AG04450 (cell line): ENCODE measurements at regions not wholly inside any gene's neighbourhood (a gene's known extent, or its start where the extent isn't known, plus 50 kb on each side); places are given as distances from the start of the nearest gene placed in this dataset.

Experiments used
- CTCF ChIA-PET: fragments of 300-600, 350-600 bp; formaldehyde crosslinking; extraction: SDS; loops from one replicate; lab custom pipeline; 2022; ENCODE audit warnings: antibody characterized with exemption, inconsistent platforms; lab: Charles Lee
- POLR2A ChIA-PET: fragments of 350-600 bp; formaldehyde crosslinking; extraction: SDS; loops from one replicate; lab custom pipeline; 2021; ENCODE audit warnings: antibody characterized with exemption, inconsistent platforms; lab: Yijun Ruan, JAX
- DNase-seq: peaks from one replicate; pipeline ENCODE4 v3.0.0-alpha.2; 2011; ENCODE audit warnings: low read depth, low spot score
- H3K27ac ChIP-seq: one replicate; pipeline ENCODE4 v1.5.1; 2012; ENCODE audit warnings: low read depth, low read length, control low read depth
- H3K27me3 ChIP-seq: one replicate; pipeline ENCODE4 v1.6.0; 2012; ENCODE audit warnings: low read length; ENCODE audit not compliant: control insufficient read depth, insufficient read depth
- H3K4me3 ChIP-seq: 2 replicates; pipeline ENCODE4 v1.5.1; 2011; ENCODE audit warnings: mild to moderate bottlenecking, low read depth, low read length, control low read depth
- H3K9me3 ChIP-seq: 2 replicates; pipeline ENCODE4 v1.5.1; 2012; ENCODE audit warnings: low read length; ENCODE audit not compliant: control insufficient read depth, insufficient read depth
- TF ChIP-seq, protein P1 (sequence below): IDR thresholded peaks from 2 replicates; pipeline ENCODE4 v1.5.1; 2011; ENCODE audit warnings: low read depth, low read length, control low read depth, inconsistent platforms

DNA sequence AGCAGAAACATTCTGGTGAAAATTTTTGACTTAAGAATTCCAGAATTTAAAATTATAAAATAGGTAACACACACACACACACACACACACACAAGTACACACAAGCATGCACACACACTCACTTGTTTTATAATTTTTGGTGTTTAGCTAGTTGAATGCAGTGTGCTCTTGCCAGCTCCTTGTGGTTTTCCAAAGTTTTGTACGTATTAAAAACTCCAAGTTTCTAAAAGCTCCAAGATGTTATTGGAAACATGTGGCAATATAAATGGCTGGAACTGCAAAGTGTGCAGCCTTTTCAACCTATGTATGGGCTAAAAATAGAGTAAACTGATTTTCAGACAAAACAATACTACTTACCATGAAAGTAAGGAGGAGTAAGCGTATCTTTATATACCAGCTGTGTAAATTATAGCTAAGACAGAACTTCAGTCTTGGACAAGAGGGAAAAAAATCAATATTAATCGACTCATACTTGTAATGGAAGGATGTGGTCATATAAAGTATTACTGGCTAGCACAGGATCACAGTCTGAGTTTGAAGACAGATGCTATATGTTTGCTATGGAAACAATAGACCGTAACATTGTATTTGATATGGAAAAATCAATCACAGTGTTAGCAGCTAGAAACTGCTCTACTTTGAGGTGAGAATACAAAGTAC is 727.1 kb upstream of the GRAMD2B start:
- TF ChIP-seq, protein P1, sequence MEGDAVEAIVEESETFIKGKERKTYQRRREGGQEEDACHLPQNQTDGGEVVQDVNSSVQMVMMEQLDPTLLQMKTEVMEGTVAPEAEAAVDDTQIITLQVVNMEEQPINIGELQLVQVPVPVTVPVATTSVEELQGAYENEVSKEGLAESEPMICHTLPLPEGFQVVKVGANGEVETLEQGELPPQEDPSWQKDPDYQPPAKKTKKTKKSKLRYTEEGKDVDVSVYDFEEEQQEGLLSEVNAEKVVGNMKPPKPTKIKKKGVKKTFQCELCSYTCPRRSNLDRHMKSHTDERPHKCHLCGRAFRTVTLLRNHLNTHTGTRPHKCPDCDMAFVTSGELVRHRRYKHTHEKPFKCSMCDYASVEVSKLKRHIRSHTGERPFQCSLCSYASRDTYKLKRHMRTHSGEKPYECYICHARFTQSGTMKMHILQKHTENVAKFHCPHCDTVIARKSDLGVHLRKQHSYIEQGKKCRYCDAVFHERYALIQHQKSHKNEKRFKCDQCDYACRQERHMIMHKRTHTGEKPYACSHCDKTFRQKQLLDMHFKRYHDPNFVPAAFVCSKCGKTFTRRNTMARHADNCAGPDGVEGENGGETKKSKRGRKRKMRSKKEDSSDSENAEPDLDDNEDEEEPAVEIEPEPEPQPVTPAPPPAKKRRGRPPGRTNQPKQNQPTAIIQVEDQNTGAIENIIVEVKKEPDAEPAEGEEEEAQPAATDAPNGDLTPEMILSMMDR: no peak
- CTCF ChIA-PET: interaction anchor here (0.6 kb wide), 1 partner anchor 19 kb away, joined by 4 read pairs; no protein-coding TSS in a partner anchor
- Histone ChIP-seq H3K4me3 (no peak overlapping the region), H3K9me3 (no peaks in the 10 kb centered on the region), H3K27ac (no peak overlapping the region), H3K27me3 (no peaks in the 10 kb centered on the region)
- POLR2A ChIA-PET: interaction anchor here (0.6 to 0.9 kb wide), 2 partner anchors 138 to 210 kb away, joined by 6 to 8 read pairs; no protein-coding TSS in a partner anchor
- DNase-seq: no peak

DNA sequence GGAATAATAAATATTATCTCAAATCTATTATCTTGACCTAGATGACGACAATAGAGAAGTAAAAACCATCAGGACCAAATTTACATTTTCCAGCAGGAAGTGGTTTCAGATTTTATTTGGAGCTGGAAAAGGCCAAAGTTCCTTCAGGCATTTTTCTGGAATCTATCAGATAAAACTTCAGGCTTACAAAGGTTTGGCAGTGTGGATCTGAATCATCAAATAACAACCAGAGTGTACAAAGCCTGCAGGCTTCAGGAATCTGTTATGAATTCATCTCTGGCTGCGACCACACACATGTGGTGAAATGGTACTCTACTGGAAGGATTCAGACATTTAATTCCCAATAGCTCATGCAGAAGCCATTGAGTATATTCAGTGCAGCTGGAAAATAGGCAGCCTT is 726.4 kb upstream of the GRAMD2B start:
- no peak overlapping the region for H3K4me3 ChIP-seq
- no peaks in the 10 kb centered on the region for H3K27me3 ChIP-seq
- H3K9me3 ChIP-seq: no peaks in the 10 kb centered on the region
- DNase-seq: peak; percentile 60
- no peak overlapping the region for H3K27ac ChIP-seq
- TF ChIP-seq, protein P1: no peak
- ChIA-PET CTCF (no interaction called here), POLR2A (no interaction called here)

DNA sequence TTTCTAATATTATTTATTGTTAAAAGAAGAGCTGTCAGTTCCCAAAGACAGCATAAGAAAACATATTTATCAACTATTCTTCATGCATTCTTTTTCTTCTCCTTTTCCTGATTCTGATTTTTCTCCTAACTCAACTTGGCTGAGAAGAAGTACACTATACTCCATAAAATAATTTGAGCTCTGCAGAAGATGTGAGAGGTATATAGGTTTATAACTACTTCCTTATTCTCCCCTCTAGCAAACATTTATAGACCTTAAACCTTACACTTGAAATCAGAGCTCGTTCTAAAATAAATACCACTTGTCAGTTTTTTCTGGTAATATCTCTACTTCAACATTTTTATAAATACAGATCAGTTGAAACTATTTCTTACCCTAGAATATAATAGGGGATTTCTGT is 724.8 kb upstream of the GRAMD2B start:
- no peaks in the 10 kb centered on the region for H3K27me3 ChIP-seq
- TF ChIP-seq, protein P1: no peak
- POLR2A ChIA-PET: no interaction called here
- DNase-seq: no peak
- H3K9me3 ChIP-seq: no peaks in the 10 kb centered on the region
- H3K4me3 ChIP-seq: no peak overlapping the region
- H3K27ac ChIP-seq: no peak overlapping the region
- CTCF ChIA-PET: no interaction called here

DNA sequence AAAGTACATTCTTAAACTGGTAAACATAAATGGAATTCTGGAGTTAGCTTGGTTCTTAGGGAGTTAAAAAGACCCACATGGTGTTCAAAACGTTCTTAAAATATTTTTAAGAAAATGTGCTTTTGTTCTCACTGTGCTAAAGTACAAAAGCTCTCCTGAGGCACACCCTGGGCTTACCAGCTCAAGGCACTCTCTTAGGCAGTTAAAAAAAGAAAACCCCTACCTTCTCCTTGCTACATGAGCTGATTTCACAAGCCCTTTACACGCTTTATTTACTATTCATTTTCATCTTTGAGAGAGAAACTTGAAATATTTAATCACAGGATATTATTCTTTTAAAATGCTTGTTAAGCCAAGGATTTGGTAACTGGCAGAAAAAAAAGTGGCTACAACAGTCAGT is 723.3 kb upstream of the GRAMD2B start:
- no peaks in the 10 kb centered on the region for H3K27me3 ChIP-seq
- no peak overlapping the region for H3K27ac ChIP-seq
- TF ChIP-seq, protein P1: no peak
- ChIA-PET POLR2A (no interaction called here), CTCF (no interaction called here)
- DNase-seq: no peak
- no peaks in the 10 kb centered on the region for H3K9me3 ChIP-seq
- no peak overlapping the region for H3K4me3 ChIP-seq

DNA sequence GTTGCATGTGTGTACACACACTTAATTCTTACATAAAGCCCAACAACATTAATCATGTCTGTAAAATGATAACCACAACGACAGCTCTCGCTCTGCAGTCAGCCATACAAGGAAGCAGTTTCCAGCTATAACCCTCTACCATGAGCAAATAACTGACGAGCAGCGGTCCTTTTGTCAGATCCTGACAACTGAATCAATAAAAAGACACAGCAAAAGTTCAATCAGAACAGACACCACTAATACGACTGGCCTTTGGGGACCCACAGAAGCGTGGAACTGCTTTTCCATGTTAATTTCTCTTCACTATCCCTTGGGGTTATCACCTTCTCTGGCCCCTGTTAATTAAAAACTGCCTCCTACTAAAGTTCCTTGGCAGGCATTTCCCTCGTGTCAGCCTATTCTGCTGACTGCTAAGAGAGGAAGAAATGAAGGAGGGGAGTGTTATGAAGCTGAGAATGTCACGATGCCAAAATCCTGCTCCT is 722.8 kb upstream of the GRAMD2B start:
- H3K27ac ChIP-seq: no peak overlapping the region
- CTCF ChIA-PET: no interaction called here
- no peak for DNase-seq
- H3K27me3 ChIP-seq: no peaks in the 10 kb centered on the region
- H3K9me3 ChIP-seq: no peaks in the 10 kb centered on the region
- H3K4me3 ChIP-seq: no peak overlapping the region
- POLR2A ChIA-PET: interaction anchor here (0.6 kb wide), 1 partner anchor 223 kb away, joined by 3 read pairs; no protein-coding TSS in a partner anchor
- TF ChIP-seq, protein P1: no peak
